ENCODE measurements at regions not wholly inside any gene's neighbourhood (a gene's known extent, or its start where the extent isn't known, plus 50 kb on each side); places are given as distances from the start of the nearest gene placed in this dataset.

GRCh38 chr11:19380375-19380774 is 139.6 kb upstream of the E2F8 start:
- no peak overlapping the region for H3K27ac ChIP-seq (ENCODE audit: low read depth, low read length, poor library complexity, severe bottlenecking)
- H3K9me3 ChIP-seq (ENCODE audit: low read length): no peaks in the 10 kb centered on the region
- no peaks in the 10 kb centered on the region for H3K79me2 ChIP-seq (ENCODE audit: insufficient read depth, low read length)
- H3K4me3 ChIP-seq (ENCODE audit: low read depth, low read length, poor library complexity, severe bottlenecking): no peak overlapping the region
- no peaks in the 10 kb centered on the region; the same call in 1 of the 2 replicates for H3F3A ChIP-seq (ENCODE audit: insufficient read depth, low read length)
- no peak overlapping the region for H3K4me2 ChIP-seq (ENCODE audit: low read length)
- H4K20me1 ChIP-seq (ENCODE audit: insufficient read depth, low read length): no peaks in the 10 kb centered on the region
- H3K36me3 ChIP-seq (ENCODE audit: insufficient read depth, low read length): no peaks in the 10 kb centered on the region
- TF ChIP-seq CTCF (IDR thresholded peaks at IDR 0.05; ENCODE audit: low read length): no peak
- no peak for TF ChIP-seq EZH2 (IDR thresholded peaks at IDR 0.05; ENCODE audit: borderline replicate concordance, low read length)
- H3K27me3 ChIP-seq (ENCODE audit: insufficient read depth, low read length): 0 out of 2 replicates have a peak, but pooled peaks cover 4% of the 10 kb centered on the region
- no peak overlapping the region for H3K9ac ChIP-seq (ENCODE audit: low read length)
- no peaks in the 10 kb centered on the region for H3K9me2 ChIP-seq (ENCODE audit: low read depth, low read length)
- no peak overlapping the region for H2AFZ ChIP-seq (ENCODE audit: low read length)
- H3K4me1 ChIP-seq (ENCODE audit: insufficient read depth, low read length, severe bottlenecking): no peaks in the 10 kb centered on the region

GRCh38 chr11:19379465-19379864 is 138.7 kb upstream of the E2F8 start:
- no peak overlapping the region for H3K4me3 ChIP-seq (ENCODE audit: low read depth, low read length, poor library complexity, severe bottlenecking)
- H3K79me2 ChIP-seq (ENCODE audit: insufficient read depth, low read length): no peaks in the 10 kb centered on the region
- H3K36me3 ChIP-seq (ENCODE audit: insufficient read depth, low read length): no peaks in the 10 kb centered on the region
- H3F3A ChIP-seq (ENCODE audit: insufficient read depth, low read length): no peaks in the 10 kb centered on the region; the same call in 1 of the 2 replicates
- no peak overlapping the region for H3K27ac ChIP-seq (ENCODE audit: low read depth, low read length, poor library complexity, severe bottlenecking)
- H3K27me3 ChIP-seq (ENCODE audit: insufficient read depth, low read length): 0 out of 2 replicates have a peak, but pooled peaks cover 2% of the 10 kb centered on the region
- no peaks in the 10 kb centered on the region for H4K20me1 ChIP-seq (ENCODE audit: insufficient read depth, low read length)
- H3K9me2 ChIP-seq (ENCODE audit: low read depth, low read length): no peaks in the 10 kb centered on the region
- H2AFZ ChIP-seq (ENCODE audit: low read length): no peak overlapping the region
- no peak for TF ChIP-seq CTCF (IDR thresholded peaks at IDR 0.05; ENCODE audit: low read length)
- TF ChIP-seq EZH2 (IDR thresholded peaks at IDR 0.05; ENCODE audit: borderline replicate concordance, low read length): no peak
- H3K4me2 ChIP-seq (ENCODE audit: low read length): no peak overlapping the region
- no peaks in the 10 kb centered on the region for H3K4me1 ChIP-seq (ENCODE audit: insufficient read depth, low read length, severe bottlenecking)
- no peaks in the 10 kb centered on the region for H3K9me3 ChIP-seq (ENCODE audit: low read length)
- H3K9ac ChIP-seq (ENCODE audit: low read length): no peak overlapping the region

- Histone ChIP-seq H3K9ac (ENCODE audit: low read length) (no peak overlapping the region), H3K4me1 (ENCODE audit: insufficient read depth, low read length, severe bottlenecking) (no peaks in the 10 kb centered on the region), H3K27me3 (ENCODE audit: insufficient read depth, low read length) (no peaks in the 10 kb centered on the region), H3K27ac (ENCODE audit: low read depth, low read length, poor library complexity, severe bottlenecking) (no peak overlapping the region), H3K79me2 (ENCODE audit: insufficient read depth, low read length) (no peaks in the 10 kb centered on the region), H3K9me3 (ENCODE audit: low read length) (no peaks in the 10 kb centered on the region), H3K4me2 (ENCODE audit: low read length) (no peak overlapping the region), H3K4me3 (ENCODE audit: low read depth, low read length, poor library complexity, severe bottlenecking) (no peak overlapping the region), H2AFZ (ENCODE audit: low read length) (no peak overlapping the region), H4K20me1 (ENCODE audit: insufficient read depth, low read length) (no peaks in the 10 kb centered on the region), H3K36me3 (ENCODE audit: insufficient read depth, low read length) (no peaks in the 10 kb centered on the region), H3F3A (ENCODE audit: insufficient read depth, low read length) (no peaks in the 10 kb centered on the region; the same call in 1 of the 2 replicates), H3K9me2 (ENCODE audit: low read depth, low read length) (no peaks in the 10 kb centered on the region)
- TF ChIP-seq EZH2 (IDR thresholded peaks at IDR 0.05; ENCODE audit: borderline replicate concordance, low read length) (no peak), CTCF (IDR thresholded peaks at IDR 0.05; ENCODE audit: low read length) (no peak)
Measured at GRCh38 chr11:19378814-19379213, 138.1 kb upstream of the E2F8 start.

Measured in OCI-LY1 (cell line).